A673 (cell line): ENCODE measurements at regions not wholly inside any gene's neighbourhood (a gene's known extent, or its start where the extent isn't known, plus 50 kb on each side); places are given as distances from the start of the nearest gene placed in this dataset.

Source experiments
- EZH2 ChIP-seq: fragments of 200-600 bp; sonication (generic); IDR thresholded peaks from 2 replicates; pipeline ENCODE4 v1.6.1; 2017; ENCODE audit warnings: borderline replicate concordance, low read depth, mild to moderate bottlenecking, mixed read lengths, antibody characterized with exemption, low read length; ENCODE audit not compliant: poor library complexity, severe bottlenecking
- TF ChIP-seq, protein P1 (sequence below): fragments of 300-800, 200-600 bp; sonication (generic); conservative IDR thresholded peaks from 2 replicates; pipeline ENCODE4 v1.5.1; 2017; ENCODE audit warnings: low read depth, mild to moderate bottlenecking, antibody characterized with exemption, low read length, moderate library complexity, mixed read lengths

DNA sequence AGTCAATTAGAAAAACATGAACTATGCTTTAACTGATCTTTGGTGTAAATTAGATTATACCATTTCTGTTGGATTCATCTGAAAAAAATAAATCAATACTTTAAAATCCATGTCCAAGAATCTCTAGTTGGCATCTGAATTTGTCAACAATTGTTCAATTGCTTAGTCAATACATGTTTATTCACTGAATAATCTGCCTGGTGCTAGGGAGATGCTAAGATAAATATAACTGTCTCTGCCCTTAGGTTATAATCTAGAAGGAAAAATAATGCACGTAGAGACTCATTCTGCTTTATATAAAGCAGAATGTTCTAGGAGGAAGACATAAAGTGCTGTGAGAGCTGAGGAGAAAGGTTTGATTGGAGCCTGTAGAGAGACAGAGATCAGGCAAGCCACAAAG lies 537.2 kb upstream of the IL12A start:
- TF ChIP-seq, protein P1, sequence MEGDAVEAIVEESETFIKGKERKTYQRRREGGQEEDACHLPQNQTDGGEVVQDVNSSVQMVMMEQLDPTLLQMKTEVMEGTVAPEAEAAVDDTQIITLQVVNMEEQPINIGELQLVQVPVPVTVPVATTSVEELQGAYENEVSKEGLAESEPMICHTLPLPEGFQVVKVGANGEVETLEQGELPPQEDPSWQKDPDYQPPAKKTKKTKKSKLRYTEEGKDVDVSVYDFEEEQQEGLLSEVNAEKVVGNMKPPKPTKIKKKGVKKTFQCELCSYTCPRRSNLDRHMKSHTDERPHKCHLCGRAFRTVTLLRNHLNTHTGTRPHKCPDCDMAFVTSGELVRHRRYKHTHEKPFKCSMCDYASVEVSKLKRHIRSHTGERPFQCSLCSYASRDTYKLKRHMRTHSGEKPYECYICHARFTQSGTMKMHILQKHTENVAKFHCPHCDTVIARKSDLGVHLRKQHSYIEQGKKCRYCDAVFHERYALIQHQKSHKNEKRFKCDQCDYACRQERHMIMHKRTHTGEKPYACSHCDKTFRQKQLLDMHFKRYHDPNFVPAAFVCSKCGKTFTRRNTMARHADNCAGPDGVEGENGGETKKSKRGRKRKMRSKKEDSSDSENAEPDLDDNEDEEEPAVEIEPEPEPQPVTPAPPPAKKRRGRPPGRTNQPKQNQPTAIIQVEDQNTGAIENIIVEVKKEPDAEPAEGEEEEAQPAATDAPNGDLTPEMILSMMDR, result no peak
- TF ChIP-seq EZH2, result no peak
